Activated CD4-positive, CD25-positive, alpha-beta regulatory T cell treated with anti-CD3 and anti-CD28 coated beads, Interleukin-2, amount 50 U/mL, for 16 hours (primary cell): ENCODE measurements at regions not wholly inside any gene's neighbourhood (a gene's known extent, or its start where the extent isn't known, plus 50 kb on each side); places are given as distances from the start of the nearest gene placed in this dataset.

Experiments used
- DNase-seq: peaks from one replicate; pipeline ENCODE4 v3.0.0-alpha.2; 2020; ENCODE audit warnings: low read depth, low spot score

- no peak for DNase-seq
Measured at GRCh38 chr2:241924069-241924908, 54.8 kb downstream of the RTP5 start.

DNA sequence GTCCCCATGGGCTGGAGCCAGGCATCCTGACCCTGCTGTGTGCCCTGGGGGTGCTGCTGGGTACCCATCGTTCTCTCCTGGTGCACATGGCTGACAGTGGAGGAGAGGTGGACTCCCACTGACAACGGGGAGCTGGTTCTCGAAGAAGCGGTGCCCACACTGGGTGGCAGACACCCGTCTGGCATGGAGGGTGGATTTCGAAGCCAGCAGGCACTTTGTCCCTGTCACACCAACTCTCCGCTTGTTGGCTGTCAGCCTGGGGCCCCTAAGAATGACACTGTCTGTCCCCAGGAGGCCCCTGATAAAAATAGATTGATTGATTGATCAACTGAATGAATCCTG, 55.4 kb downstream of the RTP5 start:
- DNase-seq: no peak

GRCh38 chr2:241925277-241925676, 55.7 kb downstream of the RTP5 start:
- DNase-seq: no peak

- DNase-seq: no peak
Measured at GRCh38 chr2:241925821-241926441, 56.4 kb downstream of the RTP5 start.

DNA sequence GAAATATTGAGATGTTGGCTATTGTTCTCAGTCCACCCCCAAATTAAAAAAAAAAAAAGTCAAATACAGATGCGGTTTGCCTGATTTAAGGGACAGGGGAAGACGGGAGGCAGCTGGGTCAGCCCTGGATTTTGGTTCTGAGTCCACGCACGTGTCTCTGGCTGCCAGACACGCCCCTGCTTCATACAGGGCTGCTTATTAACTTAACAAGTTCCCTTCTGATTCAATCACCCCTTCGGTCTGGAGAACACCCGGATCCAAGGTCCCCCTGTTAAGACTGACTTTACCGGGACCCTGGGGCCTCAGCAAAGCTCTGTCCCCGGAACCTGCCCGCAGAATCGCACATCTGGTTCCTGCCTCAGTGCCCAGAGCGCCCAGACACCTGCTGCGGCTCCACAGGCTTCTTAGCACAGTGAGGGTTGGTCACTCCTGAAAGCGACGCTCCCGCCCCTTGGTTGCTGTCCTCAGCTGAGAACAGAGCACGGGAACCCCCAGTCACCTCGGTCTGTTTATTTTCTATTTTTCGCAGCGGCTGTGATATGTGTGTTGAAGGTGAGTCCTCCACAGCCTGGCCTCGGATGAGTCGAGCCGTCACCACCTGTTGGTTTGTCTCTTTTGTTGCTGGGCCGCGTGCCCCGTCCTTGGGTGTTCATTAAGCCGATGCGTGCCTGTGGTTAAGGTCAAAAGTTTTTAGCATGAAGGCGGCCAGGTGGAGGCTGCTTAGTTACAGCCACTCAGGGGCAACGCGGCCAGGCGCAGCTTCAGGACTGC, 57.2 kb downstream of the RTP5 start:
- no peak for DNase-seq

DNA sequence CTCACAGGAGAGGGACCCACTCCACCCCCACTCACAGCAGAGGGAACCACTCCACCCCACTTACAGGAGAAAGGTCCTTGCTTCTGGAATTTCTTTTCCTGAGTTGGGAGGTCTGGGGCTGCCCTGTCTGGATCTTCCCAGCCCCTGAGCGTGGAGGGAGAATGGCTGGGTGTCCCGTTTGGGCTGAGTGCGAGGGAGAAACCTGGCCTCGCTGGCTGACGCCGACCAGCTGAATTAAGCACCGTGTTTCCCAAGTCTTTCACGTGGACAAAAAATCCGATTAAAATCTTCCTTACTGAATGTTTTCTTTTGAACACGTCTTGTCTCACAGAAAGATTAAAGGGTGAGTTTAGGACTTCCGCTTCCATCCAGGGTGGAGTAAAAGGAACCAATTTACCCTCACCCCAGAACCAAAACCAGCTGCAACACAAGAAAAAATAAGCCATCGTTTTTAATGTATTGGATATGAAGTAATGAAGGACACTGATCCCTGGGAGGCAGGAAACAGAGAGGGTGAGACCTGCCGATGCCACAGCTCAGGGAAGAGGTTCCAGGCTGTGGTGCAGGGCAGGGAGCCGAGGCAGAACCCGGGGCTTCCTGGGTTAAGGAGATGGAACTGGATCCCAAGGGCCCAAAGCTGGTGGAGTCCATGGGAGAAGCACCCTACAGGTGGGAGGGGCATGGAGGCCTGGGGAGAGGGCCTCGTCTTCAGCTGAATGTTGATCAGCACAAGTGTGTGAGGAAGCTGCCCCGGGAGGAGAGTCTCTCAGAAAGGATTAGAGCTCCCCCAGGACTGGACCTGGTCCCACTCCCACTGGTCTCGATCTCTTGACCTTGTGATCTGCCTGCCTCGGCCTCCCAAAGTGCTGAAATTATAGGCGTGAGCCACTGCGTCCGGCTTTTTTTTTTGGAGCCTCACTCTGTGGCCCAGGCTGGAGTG, 60.3 kb downstream of the RTP5 start:
- no peak for DNase-seq

- no peak for DNase-seq
Measured at GRCh38 chr2:241931084-241931975, 61.8 kb downstream of the RTP5 start.

DNA sequence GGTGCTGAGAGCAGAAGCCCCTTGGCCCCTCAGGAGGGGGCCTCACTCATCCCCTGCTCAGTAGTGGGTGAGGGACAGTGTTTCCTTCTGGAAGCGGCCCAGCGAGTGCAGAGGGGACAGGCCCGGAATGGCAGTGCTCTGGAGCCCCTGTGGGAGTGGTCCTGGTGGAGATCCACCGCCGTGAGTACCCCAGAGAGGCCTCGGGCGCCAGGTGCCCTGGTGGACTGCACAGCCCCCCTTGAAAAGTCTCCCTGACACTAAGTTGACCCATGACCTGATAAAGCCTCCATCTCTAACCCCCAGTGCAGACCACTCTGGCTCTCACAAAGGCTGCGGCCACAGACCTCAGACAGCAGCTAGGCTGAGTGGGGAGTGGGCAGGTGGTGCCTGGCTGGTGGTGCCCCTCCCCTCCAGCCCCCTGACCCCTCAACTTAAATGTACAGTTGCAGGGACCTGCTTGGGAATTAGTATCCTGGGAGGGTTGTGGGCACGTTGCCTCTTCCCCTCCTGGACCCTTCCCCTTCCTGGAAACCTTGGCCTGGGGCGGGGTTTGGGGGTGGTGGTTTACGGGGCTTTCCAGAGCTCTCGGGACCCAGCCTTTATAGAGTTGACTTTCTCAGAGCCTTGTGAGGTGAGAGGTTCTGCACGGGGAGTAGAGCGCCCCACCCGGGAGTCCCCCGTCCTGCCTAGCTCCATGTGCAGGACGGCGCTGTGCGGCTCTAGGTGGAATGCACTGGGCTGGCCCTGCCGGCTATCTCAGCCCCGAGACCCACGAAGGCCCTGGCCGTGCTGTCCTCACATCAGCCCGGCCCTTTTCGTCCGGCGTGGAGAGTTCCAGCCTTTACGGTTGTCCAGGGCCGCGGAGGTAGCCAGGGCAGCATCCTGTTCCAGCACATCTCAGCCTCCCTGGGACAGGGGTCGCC, 62.7 kb downstream of the RTP5 start:
- DNase-seq: no peak

DNA sequence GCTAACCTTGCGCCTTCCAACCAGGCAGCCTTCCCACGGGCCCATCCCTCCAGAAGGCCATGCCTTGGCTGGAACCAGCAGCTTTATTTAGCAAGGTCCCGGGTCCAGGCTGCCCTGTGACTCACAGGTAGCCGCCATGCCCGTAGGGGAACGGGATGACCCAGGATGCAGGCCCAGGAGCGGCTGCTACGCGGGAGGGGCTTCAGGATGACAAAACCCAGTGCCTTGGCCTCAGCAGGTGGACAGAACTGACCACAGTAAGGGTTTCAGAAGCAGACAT, 63.3 kb downstream of the RTP5 start:
- DNase-seq: no peak

GRCh38 chr2:241933179-241933911, 63.8 kb downstream of the RTP5 start:
- DNase-seq: no peak

- DNase-seq: no peak
Measured at GRCh38 chr2:241935314-241935713, 65.8 kb downstream of the RTP5 start.

GRCh38 chr2:241935774-241936173, 66.2 kb downstream of the RTP5 start:
- DNase-seq: no peak

GRCh38 chr2:241936457-241937133, 67.1 kb downstream of the RTP5 start:
- DNase-seq: no peak

DNA sequence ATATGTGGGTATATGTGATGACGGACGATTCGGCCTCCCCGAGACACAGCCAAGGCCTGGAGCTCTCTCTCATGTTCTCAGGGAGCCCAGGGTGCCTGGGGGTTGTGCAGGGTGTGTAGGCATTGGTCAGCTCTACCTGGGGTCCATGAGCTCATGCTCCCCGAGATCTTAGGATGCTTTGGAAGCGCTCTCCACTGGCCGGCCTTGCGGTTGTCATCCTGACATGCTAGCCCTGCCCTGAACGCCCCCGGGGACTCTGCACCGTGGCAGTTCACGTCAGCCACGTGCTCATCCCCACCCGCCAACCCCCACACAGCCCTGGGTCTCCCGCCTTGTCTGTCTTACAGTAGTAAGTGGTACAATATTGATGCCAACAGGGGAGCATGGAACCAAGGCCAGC, 67.8 kb downstream of the RTP5 start:
- DNase-seq: no peak

- DNase-seq: no peak
Measured at GRCh38 chr2:241939541-241939940, 70.0 kb downstream of the RTP5 start.

GRCh38 chr2:241940329-241940728, 70.8 kb downstream of the RTP5 start:
- no peak for DNase-seq

DNA sequence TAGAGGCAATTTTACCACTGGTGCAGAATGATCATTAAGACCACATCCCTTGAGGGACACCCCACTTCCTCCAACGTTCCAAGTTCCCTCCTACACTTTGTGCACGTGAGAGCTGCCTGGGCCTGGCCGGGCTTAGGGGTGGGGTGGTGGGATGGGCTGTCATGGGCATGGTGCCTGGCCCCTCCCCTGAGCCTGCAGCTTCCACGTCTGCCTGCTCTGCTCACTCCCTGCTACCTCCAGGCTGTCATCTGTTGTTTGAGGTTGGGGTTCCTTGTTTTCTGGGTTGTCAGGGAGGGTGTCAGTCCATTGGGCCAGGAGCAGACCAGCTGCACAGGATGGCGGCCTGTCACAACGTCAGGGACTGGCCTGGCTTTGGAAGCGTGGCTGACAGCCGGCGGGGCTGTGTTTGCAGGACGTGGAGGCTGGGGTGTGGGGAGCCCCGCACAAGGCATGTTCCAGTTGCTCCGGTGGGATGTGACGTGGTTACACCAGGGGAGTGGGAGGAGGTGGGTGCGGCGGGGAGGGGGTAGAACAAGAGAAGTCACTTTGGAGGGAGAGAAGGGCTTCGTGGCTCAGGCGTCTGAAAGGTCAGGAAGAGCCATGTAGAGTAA, 72.3 kb downstream of the RTP5 start:
- no peak for DNase-seq
